GM23338 (cell line): ENCODE measurements at regions not wholly inside any gene's neighbourhood (a gene's known extent, or its start where the extent isn't known, plus 50 kb on each side); places are given as distances from the start of the nearest gene placed in this dataset.

ENCODE experiments used
- CREB1 ChIP-seq: fragments of 250-450 bp; sonication (Bioruptor Pico); IDR thresholded peaks from 2 replicates; pipeline ENCODE4 v1.5.0; 2020; ENCODE audit warnings: low read depth, mild to moderate bottlenecking, moderate library complexity
- CTCF ChIP-seq, 2 experiments: fragments of 200-600 bp in 1 of 2; sonication (generic) in 1 of 2; conservative IDR thresholded peaks; 2 replicates each; pipeline versions ENCODE4 v1.5.1 to v1.6.1; 2016 to 2017; ENCODE audit warnings: antibody characterized with exemption in 2 of 2, low read depth in 2 of 2, mild to moderate bottlenecking in 2 of 2, moderate library complexity in 1 of 2
- EZH2 ChIP-seq: fragments of 200-600 bp; sonication (generic); IDR thresholded peaks from one replicate; pipeline ENCODE4 v1.8.0; 2017; ENCODE audit warnings: antibody characterized with exemption, mild to moderate bottlenecking, low read depth; ENCODE audit not compliant: unreplicated experiment
- JUNB ChIP-seq: IDR thresholded peaks from one replicate; pipeline ENCODE4 v1.6.1; 2016; ENCODE audit warnings: antibody characterized with exemption; ENCODE audit not compliant: unreplicated experiment
- POLR2AphosphoS5 ChIP-seq: IDR thresholded peaks from 2 replicates; pipeline ENCODE4 v1.6.1; 2016; ENCODE audit warnings: antibody characterized with exemption, low read depth
- REST ChIP-seq: IDR thresholded peaks from one replicate; pipeline ENCODE4 v1.6.1; 2018; ENCODE audit warnings: antibody characterized with exemption; ENCODE audit not compliant: unreplicated experiment
- STAT1 ChIP-seq: IDR thresholded peaks from one replicate; pipeline ENCODE4 v1.6.1; 2016; ENCODE audit warnings: antibody characterized with exemption; ENCODE audit not compliant: unreplicated experiment

GRCh38 chr9:71544464-71544863 is 223.8 kb downstream of the CEMIP2 start:
- TF ChIP-seq CTCF (conservative IDR thresholded peaks at IDR 0.05; ENCODE audit: low read depth in 2 of 2) = no peak
- no peak for TF ChIP-seq EZH2
- TF ChIP-seq JUNB = no peak
- TF ChIP-seq CREB1 = no peak
- no peak for TF ChIP-seq POLR2AphosphoS5
- TF ChIP-seq REST = no peak
- no peak for TF ChIP-seq STAT1
